Keratinocyte (primary cell): ENCODE measurements at regions not wholly inside any gene's neighbourhood (a gene's known extent, or its start where the extent isn't known, plus 50 kb on each side); places are given as distances from the start of the nearest gene placed in this dataset.

Experiments used
- DNase-seq: peaks from one replicate; pipeline ENCODE4 v3.0.0-alpha.2; 2011; ENCODE audit warnings: low read depth, missing footprints, low spot score
- FAIRE-seq: peaks from 2 replicates; lab custom pipeline; 2011; peaks lifted over from hg19 to GRCh38; lab: Jason Lieb, UNC
- H2AFZ ChIP-seq: 2 replicates; pipeline ENCODE4 v1.6.0; 2012; ENCODE audit warnings: low read length, control low read depth, inconsistent platforms; ENCODE audit not compliant: control insufficient read depth
- H3K27ac ChIP-seq: 2 replicates; pipeline ENCODE4 v1.5.1; 2011; ENCODE audit warnings: low read length; ENCODE audit not compliant: control insufficient read depth, insufficient read depth
- H3K27me3 ChIP-seq: 3 replicates; pipeline ENCODE4 v1.6.0; 2011; ENCODE audit warnings: low read length; ENCODE audit not compliant: control insufficient read depth, insufficient read depth; ENCODE audit errors: extremely low read depth
- H3K36me3 ChIP-seq, 2 experiments: 2 replicates in 1 of 2; 3 replicates in 1 of 2; pipeline ENCODE4 v1.5.1; 2011; ENCODE audit warnings: low read length in 2 of 2, mild to moderate bottlenecking in 1 of 2; ENCODE audit not compliant: control insufficient read depth in 2 of 2, insufficient read depth in 2 of 2; ENCODE audit errors: extremely low read depth in 1 of 2
- H3K4me1 ChIP-seq: 3 replicates; pipeline ENCODE4 v1.5.1; 2011; ENCODE audit warnings: low read length; ENCODE audit not compliant: control insufficient read depth, insufficient read depth; ENCODE audit errors: extremely low read depth
- H3K4me2 ChIP-seq: 3 replicates; pipeline ENCODE4 v1.6.0; 2011; ENCODE audit warnings: low read depth, low read length; ENCODE audit not compliant: control insufficient read depth, insufficient read depth; ENCODE audit errors: extremely low read depth
- H3K4me3 ChIP-seq, 3 experiments: fragments of 200-600 bp in 1 of 3; sonication (generic) in 1 of 3; 2 replicates in 2 of 3; 3 replicates in 1 of 3; pipeline ENCODE4 v1.5.1; 2011 to 2016; ENCODE audit warnings: low read length in 3 of 3, mild to moderate bottlenecking in 3 of 3, control low read depth in 2 of 3, inconsistent platforms in 1 of 3, low read depth in 1 of 3, mixed read lengths in 1 of 3, mixed run types in 1 of 3, moderate library complexity in 1 of 3; ENCODE audit not compliant: control insufficient read depth in 2 of 3, insufficient read depth in 2 of 3; ENCODE audit errors: extremely low read depth in 1 of 3
- H3K79me2 ChIP-seq: 2 replicates; pipeline ENCODE4 v1.6.0; 2012; ENCODE audit warnings: low read length; ENCODE audit not compliant: control insufficient read depth, insufficient read depth
- H3K9ac ChIP-seq: 3 replicates; pipeline ENCODE4 v1.6.0; 2011; ENCODE audit warnings: low read length; ENCODE audit not compliant: control insufficient read depth, insufficient read depth; ENCODE audit errors: extremely low read depth
- H3K9me1 ChIP-seq: 3 replicates; pipeline ENCODE4 v1.6.0; 2011; ENCODE audit warnings: low read length; ENCODE audit not compliant: control insufficient read depth, insufficient read depth; ENCODE audit errors: extremely low read depth
- H3K9me3 ChIP-seq: 2 replicates; pipeline ENCODE4 v1.5.1; 2012; ENCODE audit warnings: low read depth, low read length; ENCODE audit not compliant: control insufficient read depth
- H4K20me1 ChIP-seq: 3 replicates; pipeline ENCODE4 v1.6.0; 2011; ENCODE audit warnings: low read length; ENCODE audit not compliant: control insufficient read depth, insufficient read depth; ENCODE audit errors: extremely low read depth
- EZH2 ChIP-seq: IDR thresholded peaks from one replicate; pipeline ENCODE4 v1.6.1; 2012; ENCODE audit warnings: inconsistent platforms, mild to moderate bottlenecking, low read length, moderate library complexity
- dilution Hi-C: fragments of 300-500 bp; cut with MboI; formaldehyde crosslinking; loops from one replicate; pipeline ENCODE4 v1.7.0; 2020; ENCODE audit warnings: low sequenced_read_pairs; ENCODE audit not compliant: extremely low pct_ligation_motif_present
- TF ChIP-seq, protein P1 (sequence below), 3 experiments: IDR thresholded peaks in 1 of 3; conservative IDR thresholded peaks in 1 of 3; optimal IDR thresholded peaks in 1 of 3; 2 replicates in 2 of 3; 3 replicates in 1 of 3; pipeline versions ENCODE3 to v1.5.1; 2011; ENCODE audit warnings: low read length in 3 of 3, mild to moderate bottlenecking in 3 of 3, moderate library complexity in 2 of 3, control low read depth in 1 of 3, inconsistent platforms in 1 of 3; ENCODE audit not compliant: insufficient read depth in 2 of 3; ENCODE audit errors: extremely low read depth in 1 of 3

- TF ChIP-seq, protein P1, sequence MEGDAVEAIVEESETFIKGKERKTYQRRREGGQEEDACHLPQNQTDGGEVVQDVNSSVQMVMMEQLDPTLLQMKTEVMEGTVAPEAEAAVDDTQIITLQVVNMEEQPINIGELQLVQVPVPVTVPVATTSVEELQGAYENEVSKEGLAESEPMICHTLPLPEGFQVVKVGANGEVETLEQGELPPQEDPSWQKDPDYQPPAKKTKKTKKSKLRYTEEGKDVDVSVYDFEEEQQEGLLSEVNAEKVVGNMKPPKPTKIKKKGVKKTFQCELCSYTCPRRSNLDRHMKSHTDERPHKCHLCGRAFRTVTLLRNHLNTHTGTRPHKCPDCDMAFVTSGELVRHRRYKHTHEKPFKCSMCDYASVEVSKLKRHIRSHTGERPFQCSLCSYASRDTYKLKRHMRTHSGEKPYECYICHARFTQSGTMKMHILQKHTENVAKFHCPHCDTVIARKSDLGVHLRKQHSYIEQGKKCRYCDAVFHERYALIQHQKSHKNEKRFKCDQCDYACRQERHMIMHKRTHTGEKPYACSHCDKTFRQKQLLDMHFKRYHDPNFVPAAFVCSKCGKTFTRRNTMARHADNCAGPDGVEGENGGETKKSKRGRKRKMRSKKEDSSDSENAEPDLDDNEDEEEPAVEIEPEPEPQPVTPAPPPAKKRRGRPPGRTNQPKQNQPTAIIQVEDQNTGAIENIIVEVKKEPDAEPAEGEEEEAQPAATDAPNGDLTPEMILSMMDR (optimal IDR thresholded peaks at IDR 0.05 in 1 of 3, IDR thresholded peaks at IDR 0.05 in 1 of 3, conservative IDR thresholded peaks at IDR 0.05 in 1 of 3; ENCODE audit: extremely low read depth in 1 of 3, insufficient read depth in 2 of 3, low read length in 3 of 3): no peak
- TF ChIP-seq EZH2: no peak
- Histone ChIP-seq H3K79me2 (no peaks in the 10 kb centered on the region), H3K36me3 (no peaks in the 10 kb centered on the region), H3K9me3 (no peaks in the 10 kb centered on the region), H3K4me2 (no peak overlapping the region), H3K27me3 (no peaks in the 10 kb centered on the region), H3K4me1 (peaks cover 24% of the 10 kb centered on the region), H3K9ac (no peak overlapping the region), H3K9me1 (no peaks in the 10 kb centered on the region), H2AFZ (no peak overlapping the region), H4K20me1 (no peaks in the 10 kb centered on the region), H3K4me3 (no peak overlapping the region), H3K27ac (no peak overlapping the region)
- FAIRE-seq: no peak
- dilution Hi-C loops: no loop called here
- DNase-seq: no peak
Observed at GRCh38 chr1:185398599-185398998, 81.6 kb upstream of the IVNS1ABP start.

DNA sequence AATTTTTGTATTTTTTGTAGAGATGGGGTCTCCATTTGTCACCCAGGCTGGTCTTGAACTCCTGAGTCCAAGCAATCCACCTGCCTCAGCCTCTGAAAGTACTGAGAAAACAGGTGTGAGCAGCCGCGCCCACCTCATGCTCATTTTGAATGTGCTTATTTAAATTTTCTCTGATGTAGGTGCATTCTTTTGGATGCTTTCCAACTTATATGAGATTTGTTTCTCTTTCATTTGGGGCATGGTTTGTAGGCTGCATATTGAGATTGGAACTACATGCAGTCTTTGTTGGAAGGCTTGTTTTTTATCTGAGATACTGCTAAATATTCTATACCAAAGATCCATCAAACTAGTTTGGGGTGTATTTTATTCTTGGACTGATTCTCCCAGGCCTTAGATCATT is 81.0 kb upstream of the IVNS1ABP start:
- dilution Hi-C loops: no loop called here
- no peak for FAIRE-seq
- H3K4me3 ChIP-seq: no peak overlapping the region

More for the DNA sequence above, 81.0 kb upstream of the IVNS1ABP start:
- Histone ChIP-seq H3K4me2 (no peak overlapping the region), H3K36me3 (no peaks in the 10 kb centered on the region), H3K9ac (no peak overlapping the region), H3K79me2 (no peaks in the 10 kb centered on the region), H4K20me1 (no peaks in the 10 kb centered on the region), H3K27me3 (no peaks in the 10 kb centered on the region), H3K4me1 (peaks cover 24% of the 10 kb centered on the region), H2AFZ (no peak overlapping the region), H3K9me1 (no peaks in the 10 kb centered on the region), H3K9me3 (no peaks in the 10 kb centered on the region), H3K27ac (no peak overlapping the region)
- TF ChIP-seq, protein P1 (optimal IDR thresholded peaks at IDR 0.05 in 1 of 3, IDR thresholded peaks at IDR 0.05 in 1 of 3, conservative IDR thresholded peaks at IDR 0.05 in 1 of 3; ENCODE audit: extremely low read depth in 1 of 3, insufficient read depth in 2 of 3, low read length in 3 of 3): no peak
- no peak for TF ChIP-seq EZH2
- DNase-seq: no peak
